Epithelial cell of prostate (primary cell): ENCODE measurements at regions not wholly inside any gene's neighbourhood (a gene's known extent, or its start where the extent isn't known, plus 50 kb on each side); places are given as distances from the start of the nearest gene placed in this dataset.
A peak's percentile ranks its signal among the peaks of the same experiment; 100 is the strongest.

Source experiments
- DNase-seq: peaks from one replicate; pipeline ENCODE4 v3.0.0-alpha.2; 2011; ENCODE audit warnings: low read depth, low spot score
- H3K27ac ChIP-seq: fragments of 450-650 bp; 2 replicates; pipeline ENCODE4 v1.5.1; 2017; ENCODE audit warnings: mild to moderate bottlenecking

DNA sequence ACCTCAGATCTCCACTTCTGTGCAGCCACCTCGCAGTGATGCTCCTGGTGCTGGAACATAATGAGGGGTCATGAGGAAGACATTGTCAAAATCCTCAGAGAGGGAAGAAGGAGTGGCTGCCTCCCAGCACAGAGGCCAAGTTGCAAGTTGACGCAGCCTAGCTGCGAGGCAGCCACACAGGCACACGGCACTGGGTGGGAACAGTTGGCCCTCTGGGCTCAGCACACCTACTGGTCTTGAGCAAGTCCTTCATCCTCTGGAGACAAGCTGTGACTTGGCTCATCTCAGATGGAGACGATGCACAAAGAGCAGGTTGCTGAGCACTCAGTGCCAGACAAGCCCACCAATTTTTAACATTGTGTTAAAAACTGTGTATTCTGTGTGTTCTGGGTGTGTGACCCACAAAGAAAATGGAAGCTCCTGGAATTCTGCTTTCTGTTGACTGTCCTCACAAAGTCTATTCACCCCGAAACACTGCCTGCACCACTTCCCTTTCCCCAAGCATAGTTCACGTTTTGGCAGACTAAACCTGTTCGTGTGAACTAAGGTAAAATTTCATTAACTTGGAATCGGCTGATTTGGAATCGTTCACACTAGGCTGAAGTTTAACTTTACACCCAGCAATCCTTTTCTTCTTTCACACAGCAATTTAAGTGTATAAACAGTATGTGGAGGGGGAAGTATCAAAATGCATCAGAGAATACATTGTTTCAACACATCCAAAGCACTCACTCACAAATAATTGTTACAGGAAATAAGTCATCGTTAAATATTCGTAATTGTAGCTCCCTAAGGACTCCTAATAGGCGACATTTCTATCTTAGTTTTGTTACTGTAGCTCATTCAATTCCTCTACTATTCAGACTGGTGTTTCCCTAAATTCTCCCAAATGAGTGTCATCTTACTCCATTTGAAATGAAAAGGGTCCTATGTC is 266.6 kb upstream of the ID2 start:
- DNase-seq = no peak
- H3K27ac ChIP-seq = no peak overlapping the region

DNA sequence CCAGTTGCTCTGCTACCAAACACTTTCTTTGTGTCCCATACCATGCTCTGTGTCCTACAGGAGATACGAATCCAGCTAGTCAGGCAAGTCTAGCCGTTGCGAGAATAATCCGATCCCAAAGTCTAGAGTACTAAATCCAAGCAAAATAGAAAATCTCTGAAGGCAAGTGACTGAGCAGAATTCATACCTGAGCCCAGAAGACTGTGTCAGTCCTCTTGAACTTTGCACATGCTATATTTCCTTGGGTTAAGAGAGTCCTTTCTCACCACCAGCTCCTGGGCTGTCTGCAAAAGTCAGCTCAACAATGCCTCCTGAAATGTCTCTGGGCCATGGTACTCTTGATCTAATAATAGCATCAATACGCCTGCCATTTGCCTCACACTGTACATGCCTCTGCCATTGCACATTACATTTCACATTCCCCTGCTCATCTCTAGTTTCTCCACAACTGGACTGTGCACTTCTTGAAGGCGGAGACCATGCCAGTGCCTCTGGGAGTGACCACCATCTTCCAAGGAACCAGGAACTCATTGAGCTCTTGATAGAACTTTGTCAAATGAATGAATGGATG is 265.8 kb upstream of the ID2 start:
- no peak overlapping the region for H3K27ac ChIP-seq
- DNase-seq = no peak

DNA sequence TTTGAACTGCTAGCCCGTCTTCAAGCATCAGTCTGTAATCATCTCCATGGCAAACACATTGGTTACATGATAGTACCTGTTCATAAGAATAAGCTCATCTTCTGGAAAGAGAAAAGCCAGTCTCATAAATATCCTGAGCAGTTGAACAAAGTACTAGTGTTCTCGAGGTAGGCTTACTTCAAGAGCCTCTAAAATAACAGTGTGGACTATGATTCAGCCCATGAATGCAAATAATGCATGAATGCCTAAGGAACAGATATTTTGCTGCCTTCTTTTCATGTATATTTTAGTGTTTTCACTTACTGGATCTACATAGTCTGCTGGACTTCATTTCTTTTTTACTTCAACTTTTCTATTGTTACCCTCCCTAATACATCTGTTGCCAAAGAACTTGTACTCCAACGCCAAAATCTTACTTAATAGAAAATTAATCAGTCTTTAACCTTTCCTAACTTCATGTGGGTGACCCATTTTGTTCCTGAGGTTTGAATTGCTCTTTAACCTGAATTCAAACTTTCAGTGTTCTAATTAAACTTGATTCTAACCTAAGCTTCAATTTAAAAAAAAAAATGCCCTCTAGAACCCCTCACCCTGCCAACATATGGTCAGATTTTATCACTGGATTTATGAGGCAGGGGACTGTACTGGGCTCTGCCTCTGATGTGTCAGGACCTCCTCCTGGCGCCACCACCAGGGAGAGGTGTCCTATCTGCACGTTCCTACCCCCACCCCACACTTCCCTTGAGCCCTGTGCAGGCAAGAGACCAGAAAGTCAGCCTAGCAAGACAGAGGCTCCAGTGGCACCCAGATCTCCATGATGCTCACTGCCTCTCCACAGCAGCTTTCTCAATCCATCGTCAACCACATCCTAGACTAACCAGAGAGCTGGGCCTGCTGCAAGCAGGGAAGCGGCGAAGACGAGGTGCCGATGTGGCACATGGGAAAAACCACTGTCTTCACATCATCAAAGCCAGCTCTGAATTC is 264.7 kb upstream of the ID2 start:
- DNase-seq = no peak
- H3K27ac ChIP-seq = no peak overlapping the region

DNA sequence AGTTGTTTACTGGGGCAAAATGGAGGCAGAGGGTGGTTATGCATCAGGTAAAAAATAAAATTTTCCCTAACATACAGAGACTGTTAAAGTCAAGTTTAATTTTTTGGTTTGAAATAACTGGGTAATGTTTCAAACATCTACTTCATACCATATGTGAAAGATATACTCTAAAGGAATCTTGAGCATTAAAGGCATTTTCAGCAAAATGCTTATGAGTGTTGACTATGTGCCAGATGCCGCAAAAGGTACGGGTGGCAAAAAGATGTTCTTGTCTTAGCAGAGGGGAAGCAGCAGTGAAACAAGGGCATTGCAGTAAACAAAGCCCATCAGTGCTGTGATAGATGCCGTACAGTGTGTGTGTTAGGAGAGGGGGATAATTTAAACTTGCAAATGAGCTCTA is 263.1 kb upstream of the ID2 start:
- DNase-seq = no peak
- no peak overlapping the region for H3K27ac ChIP-seq

DNA sequence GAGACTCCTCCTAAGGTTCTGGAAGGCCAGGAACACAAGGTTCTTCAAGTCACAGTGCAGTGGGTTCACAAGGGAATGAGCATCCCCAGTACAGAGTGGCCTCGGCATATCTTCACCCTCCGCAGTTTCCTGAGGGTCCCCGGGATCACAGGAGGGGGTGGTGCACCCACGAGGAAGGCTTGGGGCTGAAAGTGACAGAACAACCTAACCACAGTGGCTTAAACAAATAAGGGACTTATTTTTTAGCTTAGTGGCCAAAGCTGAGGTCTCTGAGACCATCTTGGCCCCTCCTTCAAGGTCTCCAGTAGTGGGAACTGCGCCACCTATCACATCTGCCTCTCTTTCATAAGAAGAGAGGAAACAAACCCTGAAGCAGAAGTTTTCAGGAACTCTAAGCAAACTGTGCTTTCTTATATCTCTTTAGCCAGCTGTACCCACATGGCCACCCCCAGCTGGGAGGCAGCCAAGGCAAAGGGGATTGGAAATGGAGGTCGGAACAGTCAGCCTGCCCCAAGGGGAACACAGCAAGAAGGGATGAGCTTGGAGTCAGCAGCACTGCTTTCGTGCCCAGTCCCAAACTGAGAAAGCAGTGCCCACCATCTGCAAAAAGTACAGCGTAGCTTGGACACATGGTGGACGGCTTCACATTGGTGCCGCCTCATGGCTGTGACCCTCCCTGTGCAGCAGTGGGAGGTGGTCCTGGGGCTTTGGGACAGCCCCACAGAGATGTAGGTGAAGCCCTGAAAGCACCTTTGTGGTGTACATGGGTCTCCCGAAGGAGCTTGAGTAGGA is 260.0 kb upstream of the ID2 start:
- no peak for DNase-seq
- H3K27ac ChIP-seq = no peak overlapping the region

DNA sequence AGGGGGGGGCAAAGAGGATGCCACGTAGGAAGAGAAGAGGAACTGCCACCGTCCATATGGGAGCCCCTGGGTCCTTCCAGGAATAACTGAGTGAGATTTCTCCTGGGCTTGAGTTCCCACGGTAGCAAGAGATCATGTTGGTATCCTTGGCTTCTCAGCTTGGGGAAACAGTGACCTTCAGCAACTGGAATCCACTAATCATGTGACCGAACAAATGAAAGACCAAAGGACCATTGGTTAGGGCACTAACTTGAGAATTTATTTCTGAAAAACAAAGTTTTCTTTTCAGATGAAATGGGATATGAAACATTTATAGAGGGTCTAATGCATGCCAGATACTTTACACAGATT is 259.4 kb upstream of the ID2 start:
- no peak overlapping the region for H3K27ac ChIP-seq
- no peak for DNase-seq

DNA sequence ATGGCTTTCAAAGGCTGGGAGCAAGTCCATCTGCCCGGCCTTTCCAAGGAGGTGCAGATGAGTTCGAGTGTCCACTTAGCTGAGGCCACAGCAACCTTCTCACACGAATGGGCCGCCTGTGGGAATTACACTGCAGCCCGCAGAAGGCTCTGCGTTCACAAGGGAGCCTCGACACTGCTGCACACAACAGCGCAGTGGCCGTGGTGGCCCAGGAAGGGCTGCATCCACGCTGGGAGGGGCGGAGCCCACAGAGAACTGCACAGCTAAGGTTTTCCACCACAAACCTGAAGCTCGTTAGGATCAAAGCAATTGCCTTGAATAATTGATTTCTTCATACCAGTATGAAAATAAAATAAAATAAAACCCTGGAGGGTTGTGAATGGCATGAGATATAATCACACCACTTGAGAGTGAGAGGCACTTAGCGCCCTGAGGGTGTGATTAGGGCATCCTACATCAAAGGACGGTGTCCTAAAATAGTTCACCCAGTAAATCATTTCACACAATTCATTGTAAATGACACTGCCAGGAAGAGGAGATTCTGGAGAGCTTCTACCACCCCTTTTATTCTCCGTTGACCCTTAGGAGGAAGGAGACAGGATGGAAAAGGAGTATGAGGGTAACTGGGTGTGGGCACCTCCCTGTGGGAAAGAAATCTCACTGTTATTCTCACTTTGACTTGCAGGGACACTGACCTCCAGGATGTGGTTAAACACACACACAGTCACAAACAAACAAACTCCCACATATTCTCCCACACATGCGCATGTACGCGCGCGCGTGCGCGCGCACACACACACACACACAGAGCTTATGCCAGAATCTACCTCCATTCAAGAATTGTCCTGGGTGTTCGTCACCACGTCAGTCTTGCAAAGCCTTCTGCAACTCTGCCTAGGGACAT is 256.6 kb upstream of the ID2 start:
- no peak overlapping the region for H3K27ac ChIP-seq
- DNase-seq = no peak

DNA sequence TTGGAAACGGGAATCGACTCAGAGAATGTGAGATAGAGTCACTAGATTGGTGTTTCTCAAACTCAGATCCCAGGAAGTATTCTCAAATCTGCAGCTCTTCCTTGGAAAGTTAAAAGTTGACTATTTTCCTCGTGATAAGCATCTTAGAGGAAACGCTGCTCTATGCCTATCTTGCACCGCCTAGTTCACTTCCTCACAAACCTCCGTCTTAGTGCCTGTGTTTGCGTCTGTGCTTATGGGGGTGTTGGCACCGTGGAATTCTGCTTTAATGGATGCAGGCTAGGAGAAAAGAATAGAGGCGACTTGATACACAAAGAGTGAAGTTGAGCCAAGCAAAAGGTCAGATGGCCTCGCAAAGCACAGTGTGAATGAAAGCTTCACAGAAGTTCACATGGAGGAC is 255.3 kb upstream of the ID2 start:
- DNase-seq = no peak
- H3K27ac ChIP-seq = no peak overlapping the region

DNA sequence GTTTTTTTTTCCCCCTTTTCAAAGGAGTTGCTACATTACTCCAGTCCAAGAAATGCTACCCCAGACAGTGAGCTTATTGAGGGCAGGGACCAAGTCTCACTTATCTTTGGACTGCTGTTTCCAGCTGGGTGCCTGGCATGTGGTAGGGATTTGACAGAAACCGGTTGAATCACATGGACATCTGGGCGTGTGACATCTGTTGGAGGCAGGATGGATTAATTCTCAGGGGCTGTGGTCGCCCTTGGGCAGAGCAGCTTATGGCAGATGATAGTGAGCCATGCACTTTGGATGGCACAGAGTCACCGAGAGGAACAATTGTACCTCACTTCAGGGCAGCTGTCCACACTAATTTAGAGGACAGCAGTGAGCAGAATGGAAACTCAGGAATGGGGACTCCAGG is 254.6 kb upstream of the ID2 start:
- no peak for DNase-seq
- no peak overlapping the region for H3K27ac ChIP-seq

DNA sequence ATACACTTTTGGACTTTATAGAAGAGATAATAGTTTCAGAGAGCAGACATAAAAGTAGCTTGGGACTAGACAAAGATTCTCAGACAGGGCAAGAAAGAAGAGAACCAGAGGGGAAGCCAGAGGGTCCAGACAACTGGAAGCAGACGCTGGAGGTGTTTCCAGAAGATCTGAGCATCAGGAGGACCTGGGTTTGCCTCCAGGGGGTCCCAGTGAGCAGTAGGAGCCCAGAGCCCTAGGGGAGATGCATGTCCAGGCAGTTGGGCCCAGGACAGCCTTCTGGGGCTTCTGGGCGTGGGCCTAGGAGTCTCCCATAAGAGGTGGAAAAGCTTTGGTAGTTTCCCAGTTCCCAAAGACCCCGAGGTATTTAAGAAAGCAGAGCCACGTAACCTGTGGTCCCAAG is 251.2 kb upstream of the ID2 start:
- no peak overlapping the region for H3K27ac ChIP-seq
- no peak for DNase-seq

DNA sequence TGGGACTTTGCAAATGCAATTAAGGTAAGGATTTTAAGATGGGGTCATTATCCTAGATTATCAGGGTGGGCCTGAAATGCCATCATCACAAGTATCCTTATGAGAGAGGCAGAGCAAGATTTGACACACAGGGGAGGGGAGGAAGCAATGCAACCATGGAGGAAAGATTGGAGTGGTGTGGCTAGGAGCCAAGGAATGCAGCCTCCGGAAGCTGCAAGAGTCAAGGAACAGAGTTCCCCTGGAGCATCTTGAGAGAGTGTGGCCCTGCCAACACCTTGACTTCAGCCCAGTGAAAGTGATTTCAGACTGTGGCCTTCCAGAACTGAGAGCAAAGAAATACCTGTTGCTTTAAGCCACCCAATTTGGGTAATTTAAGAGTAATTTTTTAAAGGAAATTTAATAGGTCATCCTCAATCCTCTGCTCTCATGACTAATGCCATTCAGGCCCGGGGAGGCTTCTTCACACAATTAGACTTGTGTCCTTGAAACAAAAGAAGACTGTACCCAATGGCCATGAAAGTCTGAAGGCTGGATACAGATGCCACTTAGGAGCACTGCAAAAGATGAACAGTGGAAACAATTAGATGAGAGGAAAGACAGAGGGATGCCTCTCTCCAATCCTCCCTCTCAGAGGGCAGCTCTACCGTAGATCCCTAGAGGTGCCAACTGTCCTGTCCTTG is 250.3 kb upstream of the ID2 start:
- H3K27ac ChIP-seq = no peak overlapping the region
- DNase-seq = no peak

DNA sequence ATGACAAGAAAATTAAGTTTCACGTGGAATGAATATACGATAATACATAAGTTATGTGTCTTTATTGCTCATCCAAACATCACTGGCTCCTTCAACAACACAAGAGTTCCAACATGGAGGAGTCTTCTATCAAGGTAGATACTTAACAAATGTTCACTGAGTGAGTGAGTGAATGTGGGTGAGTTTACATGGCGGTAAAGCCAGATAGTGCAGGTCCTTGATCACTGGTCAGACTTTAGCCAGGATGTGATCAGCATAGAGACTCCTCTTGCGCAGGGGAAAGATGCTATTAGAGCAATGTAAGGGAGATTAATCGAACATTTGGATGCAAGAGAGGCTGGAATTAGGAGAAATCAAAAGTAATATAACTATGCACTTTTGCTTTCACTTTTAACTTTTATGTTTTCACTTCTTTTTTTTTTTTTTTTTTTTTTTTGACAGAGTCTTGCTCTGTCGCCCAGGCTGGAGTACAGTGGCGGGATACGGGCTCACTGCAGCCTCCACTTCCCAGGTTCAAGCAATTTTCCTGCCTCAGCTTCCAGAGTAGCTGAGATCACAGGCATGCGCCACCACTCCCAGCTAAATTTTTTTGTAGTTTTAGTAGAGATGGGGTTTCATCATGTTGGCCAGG is 249.0 kb upstream of the ID2 start:
- no peak for DNase-seq
- H3K27ac ChIP-seq = no peak overlapping the region

DNA sequence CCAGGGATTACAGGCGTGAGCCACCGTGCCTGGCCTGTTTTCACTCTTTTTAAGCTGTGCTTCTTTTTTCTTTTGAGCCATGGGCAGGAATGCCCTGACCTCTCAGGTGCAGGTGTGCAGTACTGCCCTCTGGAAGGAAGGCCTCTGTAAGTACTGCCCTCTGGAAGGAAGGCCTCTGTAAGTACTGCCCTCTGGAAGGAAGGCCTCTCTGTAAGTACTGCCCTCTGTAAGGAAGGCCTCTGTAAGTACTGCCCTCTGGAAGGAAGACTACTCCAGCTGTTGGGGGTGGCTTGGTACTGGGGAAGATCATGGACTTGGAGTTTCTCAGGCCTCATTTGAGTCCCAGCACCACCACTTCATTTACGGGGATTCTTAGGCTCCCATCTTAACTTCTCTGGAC is 248.5 kb upstream of the ID2 start:
- no peak for DNase-seq
- H3K27ac ChIP-seq = no peak overlapping the region

DNA sequence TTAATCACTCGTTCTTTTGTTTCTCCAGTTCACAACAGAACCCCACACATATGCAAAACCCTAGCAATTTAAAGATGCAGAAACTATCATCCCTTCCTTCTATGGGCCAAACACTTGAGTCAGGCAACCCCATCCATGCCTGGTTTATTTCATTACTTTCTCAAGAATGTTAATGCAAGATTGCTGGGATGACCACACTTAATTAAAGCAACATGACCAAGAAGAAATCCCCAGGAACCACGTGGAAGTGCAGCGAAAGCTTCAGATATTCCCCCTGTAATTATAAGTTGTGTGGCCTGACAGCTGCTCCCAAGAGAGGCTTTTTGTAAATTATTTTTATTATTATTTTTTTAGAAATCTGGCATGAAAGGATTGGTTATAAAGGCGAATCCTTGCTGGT is 246.2 kb upstream of the ID2 start:
- DNase-seq = no peak

DNA sequence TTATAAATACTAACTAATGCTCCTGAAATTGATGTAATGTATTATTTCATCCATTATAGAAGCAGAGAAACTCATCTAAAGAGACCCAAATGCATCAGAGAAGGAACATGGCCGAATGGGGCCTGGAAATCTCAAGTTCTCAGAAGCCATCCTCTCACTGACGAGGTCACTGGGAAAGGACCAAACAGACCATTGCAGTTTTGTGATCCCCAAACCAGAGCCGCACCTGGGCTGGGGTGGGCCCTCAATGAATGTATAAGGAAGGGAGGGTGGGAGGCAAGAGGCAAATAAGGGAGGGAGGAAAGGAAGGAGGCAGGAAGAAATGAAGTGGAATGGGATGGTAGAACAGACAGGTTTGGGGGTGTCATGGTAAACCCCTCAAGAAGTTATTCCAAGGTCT is 245.3 kb upstream of the ID2 start:
- DNase-seq = no peak
- no peak overlapping the region for H3K27ac ChIP-seq

More for the DNA sequence above, 246.2 kb upstream of the ID2 start:
- H3K27ac ChIP-seq = no peak overlapping the region

DNA sequence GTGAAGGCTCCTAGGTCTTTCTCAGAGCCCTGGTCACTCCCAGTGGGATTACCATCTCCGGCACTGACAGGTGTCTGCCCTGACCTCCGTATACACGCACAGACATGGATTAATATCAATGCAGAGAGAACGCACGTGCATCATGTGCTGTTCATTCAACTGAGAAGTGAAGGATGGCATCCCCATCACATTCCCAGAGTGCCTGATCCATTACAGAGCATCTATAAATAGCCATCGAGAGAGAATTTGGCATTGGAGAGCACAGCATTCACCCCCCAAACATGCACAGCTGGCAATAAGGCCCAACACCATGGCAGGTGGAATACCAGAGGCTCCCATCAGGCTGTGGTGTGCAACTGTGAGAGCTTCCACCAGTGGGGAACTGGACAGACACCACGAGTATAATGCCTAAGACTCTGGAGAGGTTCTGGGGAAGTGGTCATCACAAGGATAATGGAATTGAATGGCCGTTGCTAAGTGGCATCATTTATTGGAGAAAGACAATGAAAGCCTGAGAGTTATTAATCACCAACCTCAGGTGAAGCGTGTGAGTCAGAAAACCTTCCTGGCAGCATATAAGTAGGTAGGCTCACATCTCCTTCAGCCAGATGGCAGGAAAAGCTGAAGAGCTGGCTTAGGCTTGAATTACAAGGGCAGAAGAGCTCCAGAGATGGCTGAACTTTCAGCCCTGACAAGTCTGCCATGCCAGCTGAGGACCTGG is 244.5 kb upstream of the ID2 start:
- DNase-seq = peak; percentile 8
- H3K27ac ChIP-seq = no peak overlapping the region

DNA sequence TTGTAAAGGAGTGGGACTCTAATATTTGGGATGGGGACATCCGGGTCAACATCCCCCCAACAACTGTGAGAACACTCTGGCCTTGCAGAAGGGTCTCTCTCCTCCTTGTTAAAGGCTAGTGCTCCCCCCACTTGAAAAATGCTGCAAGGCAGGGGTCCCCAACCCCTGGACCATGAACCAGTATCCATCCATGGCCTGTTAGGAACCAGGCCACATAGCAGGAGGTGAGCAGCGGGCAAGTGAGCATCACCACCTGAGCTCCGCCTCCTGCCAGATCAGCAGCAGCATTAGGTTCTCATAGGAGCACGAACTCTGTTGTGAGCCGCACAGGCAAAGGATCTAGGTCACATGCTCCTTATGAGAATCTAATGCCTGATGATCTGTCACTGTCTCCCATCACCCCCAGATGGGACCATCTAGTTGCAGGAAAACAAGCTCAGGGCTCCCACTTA is 243.9 kb upstream of the ID2 start:
- no peak overlapping the region for H3K27ac ChIP-seq
- DNase-seq = no peak
